ENCODE measurements at regions not wholly inside any gene's neighbourhood (a gene's known extent, or its start where the extent isn't known, plus 50 kb on each side); places are given as distances from the start of the nearest gene placed in this dataset.

Small RNA genes lying in the stretch of these regions (small RNA-seq; reads per million reads assigned to genes)
- 0 to 30.1 (median 2.1) reads per million in 7 experiments for gene MIR184
